Right atrium auricular region (tissue), 2 donors: ENCODE measurements at regions not wholly inside any gene's neighbourhood (a gene's known extent, or its start where the extent isn't known, plus 50 kb on each side); places are given as distances from the start of the nearest gene placed in this dataset.

Experiments used
- DNase-seq: peaks from one replicate; pipeline ENCODE4 v3.0.0-alpha.2; 2019; ENCODE audit warnings: low spot score
- H3K27ac ChIP-seq, 2 donors: fragments of 200-600 bp; sonication (generic); 1 replicate in 1 of 2; 2 replicates in 1 of 2; pipeline ENCODE4 v1.5.1; 2016 to 2019
- H3K27me3 ChIP-seq, 2 donors: fragments of 200-600 bp; sonication (generic); one replicate each; pipeline versions ENCODE4 v1.5.1 to v1.6.0; 2017 to 2019
- H3K36me3 ChIP-seq: fragments of 200-600 bp; sonication (generic); one replicate; pipeline ENCODE4 v1.5.1; 2016
- H3K4me1 ChIP-seq, 2 donors: fragments of 200-600 bp; sonication (generic); one replicate each; pipeline versions ENCODE4 v1.5.1 to v1.6.0; 2017 to 2019
- H3K4me3 ChIP-seq, 2 donors: fragments of 200-600 bp; sonication (generic); 1 replicate in 1 of 2; 2 replicates in 1 of 2; pipeline ENCODE4 v1.5.1; 2017 to 2019; ENCODE audit warnings: mild to moderate bottlenecking in 1 of 2, moderate library complexity in 1 of 2
- H3K9me3 ChIP-seq, 2 donors: fragments of 200-600 bp; sonication (generic); one replicate each; pipeline ENCODE4 v1.5.1; 2019
- TF ChIP-seq, protein P1 (sequence below), 2 donors: fragments of 200-600 bp; sonication (generic); IDR thresholded peaks; one replicate each; pipeline ENCODE4 v1.5.1; 2019; ENCODE audit warnings: antibody characterized with exemption in 2 of 2

DNA sequence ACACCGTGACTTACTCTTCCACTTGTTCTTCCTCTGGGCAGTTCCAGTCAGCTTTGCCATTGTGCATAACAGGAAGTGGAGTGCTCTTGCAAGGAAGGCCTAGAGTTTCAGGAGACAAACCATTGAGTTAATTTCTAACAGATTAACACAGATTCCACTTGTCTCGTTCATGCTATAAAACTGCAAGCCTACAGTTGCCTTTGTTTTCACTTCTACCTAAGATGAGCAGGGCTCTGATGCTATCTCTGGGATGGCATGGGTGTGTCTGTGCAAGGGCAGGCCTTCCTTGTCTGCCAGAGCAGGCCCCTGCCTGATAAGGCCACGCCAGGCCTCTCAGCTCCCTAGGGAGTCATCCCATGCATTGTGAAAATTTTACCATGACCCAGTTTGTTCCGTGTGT is 67.7 kb upstream of the PGRMC2 start:
- Histone ChIP-seq H3K4me1 (peaks cover 0 to 31% of the 10 kb centered on the region in 2 donors), H3K27ac (peak overlapping the region; percentile 13 to 36), H3K9me3 (no peaks in the 10 kb centered on the region), H3K36me3 (no peaks in the 10 kb centered on the region), H3K27me3 (no peaks in the 10 kb centered on the region), H3K4me3 (no peak overlapping the region)
- no peak for DNase-seq
- TF ChIP-seq, protein P1, sequence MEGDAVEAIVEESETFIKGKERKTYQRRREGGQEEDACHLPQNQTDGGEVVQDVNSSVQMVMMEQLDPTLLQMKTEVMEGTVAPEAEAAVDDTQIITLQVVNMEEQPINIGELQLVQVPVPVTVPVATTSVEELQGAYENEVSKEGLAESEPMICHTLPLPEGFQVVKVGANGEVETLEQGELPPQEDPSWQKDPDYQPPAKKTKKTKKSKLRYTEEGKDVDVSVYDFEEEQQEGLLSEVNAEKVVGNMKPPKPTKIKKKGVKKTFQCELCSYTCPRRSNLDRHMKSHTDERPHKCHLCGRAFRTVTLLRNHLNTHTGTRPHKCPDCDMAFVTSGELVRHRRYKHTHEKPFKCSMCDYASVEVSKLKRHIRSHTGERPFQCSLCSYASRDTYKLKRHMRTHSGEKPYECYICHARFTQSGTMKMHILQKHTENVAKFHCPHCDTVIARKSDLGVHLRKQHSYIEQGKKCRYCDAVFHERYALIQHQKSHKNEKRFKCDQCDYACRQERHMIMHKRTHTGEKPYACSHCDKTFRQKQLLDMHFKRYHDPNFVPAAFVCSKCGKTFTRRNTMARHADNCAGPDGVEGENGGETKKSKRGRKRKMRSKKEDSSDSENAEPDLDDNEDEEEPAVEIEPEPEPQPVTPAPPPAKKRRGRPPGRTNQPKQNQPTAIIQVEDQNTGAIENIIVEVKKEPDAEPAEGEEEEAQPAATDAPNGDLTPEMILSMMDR (IDR thresholded peaks at IDR 0.05) = no peak

DNA sequence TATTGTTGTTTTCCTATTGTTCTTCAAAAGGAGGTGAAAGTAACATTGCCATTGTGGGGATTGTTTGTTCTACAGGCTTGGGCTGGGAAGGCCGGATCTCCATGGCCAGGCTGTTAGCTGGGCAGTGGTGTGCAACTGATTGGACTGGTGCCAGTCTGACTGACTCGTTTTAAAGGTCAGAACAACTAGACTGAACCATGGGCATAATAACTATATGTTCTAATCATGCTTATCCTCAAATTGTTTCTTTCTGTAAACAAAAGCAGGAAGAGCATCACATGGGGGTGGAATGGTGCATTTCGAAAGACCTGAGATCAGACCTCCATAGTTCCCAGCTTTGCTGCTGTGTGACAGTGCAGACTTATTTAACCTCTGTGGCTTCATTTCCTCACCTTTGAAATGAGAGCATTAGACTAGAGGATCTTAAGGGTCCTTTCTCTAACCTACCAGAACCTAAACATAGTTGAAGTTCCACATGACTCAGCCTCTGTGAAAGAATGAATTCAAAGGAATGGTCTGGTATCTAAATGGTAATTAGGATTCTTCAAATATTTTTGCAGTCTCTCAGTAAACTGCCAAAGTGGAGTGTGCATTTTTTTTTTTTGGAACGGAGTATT is 66.7 kb upstream of the PGRMC2 start:
- H3K27me3 ChIP-seq = no peaks in the 10 kb centered on the region
- H3K36me3 ChIP-seq = no peaks in the 10 kb centered on the region
- TF ChIP-seq, protein P1 (IDR thresholded peaks at IDR 0.05) = no peak
- H3K4me3 ChIP-seq = no peak overlapping the region
- H3K4me1 ChIP-seq = peaks cover 0 to 31% of the 10 kb centered on the region in 2 donors
- DNase-seq = no peak
- H3K9me3 ChIP-seq = no peaks in the 10 kb centered on the region
- peak overlapping the region in 1 of 2 donors; percentile 6 for H3K27ac ChIP-seq

- Histone ChIP-seq H3K9me3 (no peaks in the 10 kb centered on the region), H3K27ac (no peak overlapping the region), H3K4me1 (peaks cover 0 to 31% of the 10 kb centered on the region in 2 donors), H3K27me3 (no peaks in the 10 kb centered on the region), H3K36me3 (no peaks in the 10 kb centered on the region), H3K4me3 (no peak overlapping the region)
- TF ChIP-seq, protein P1 (IDR thresholded peaks at IDR 0.05) = no peak
- no peak for DNase-seq
Observed at GRCh38 chr4:128353791-128354190, 66.2 kb upstream of the PGRMC2 start.

DNA sequence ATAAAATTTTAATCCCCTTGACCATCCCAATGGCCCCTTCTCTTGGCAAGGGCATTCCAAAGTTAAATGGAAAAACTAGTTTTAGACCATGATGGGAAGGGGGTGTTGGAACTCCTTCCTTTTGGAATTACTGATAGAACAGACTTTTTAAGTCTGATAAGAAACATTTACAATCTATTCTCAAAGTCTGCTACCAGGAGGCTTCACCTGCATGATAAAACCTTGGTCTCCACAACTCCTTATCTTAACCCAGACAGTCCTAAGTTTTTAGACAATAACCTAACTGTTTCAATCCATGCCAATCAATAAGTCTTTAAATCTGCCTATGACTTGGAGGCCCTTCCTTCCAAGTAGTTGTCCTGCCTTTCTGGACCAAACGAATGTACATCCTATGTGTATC is 63.9 kb upstream of the PGRMC2 start:
- no peak for DNase-seq
- no peak overlapping the region for H3K27ac ChIP-seq
- H3K27me3 ChIP-seq = no peaks in the 10 kb centered on the region
- H3K4me3 ChIP-seq = no peak overlapping the region
- H3K36me3 ChIP-seq = no peaks in the 10 kb centered on the region
- no peaks in the 10 kb centered on the region for H3K9me3 ChIP-seq
- TF ChIP-seq, protein P1 (IDR thresholded peaks at IDR 0.05) = no peak
- peaks cover 0 to 17% of the 10 kb centered on the region in 2 donors for H3K4me1 ChIP-seq

DNA sequence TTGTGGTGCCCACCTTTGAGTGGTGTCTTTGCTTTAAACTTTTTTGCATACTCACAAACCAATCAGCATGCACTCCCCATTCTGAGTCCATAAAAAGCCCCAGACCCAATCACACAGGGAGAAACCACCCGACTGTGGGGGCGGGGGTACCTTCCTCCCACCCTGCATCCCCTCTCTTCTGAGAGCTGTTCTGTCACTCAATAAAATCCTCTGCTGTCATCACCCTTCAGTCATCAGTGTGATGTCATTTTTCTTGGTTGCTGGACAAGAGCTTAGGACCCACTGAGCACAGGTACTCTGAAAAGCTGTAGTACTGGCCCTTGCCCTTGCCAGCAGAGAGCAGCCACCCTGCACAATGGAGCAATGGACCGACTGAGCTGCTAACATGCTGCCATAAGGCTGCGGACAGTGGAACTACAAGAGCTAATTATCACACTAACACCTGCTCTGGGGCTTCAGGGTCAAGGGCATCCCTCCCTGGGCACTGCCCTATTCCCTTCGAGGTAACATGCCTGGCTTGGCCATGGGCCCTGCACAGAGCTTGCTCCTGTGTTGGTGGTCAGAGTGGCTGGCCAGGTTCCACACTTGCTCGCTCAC is 62.9 kb upstream of the PGRMC2 start:
- Histone ChIP-seq H3K36me3 (no peaks in the 10 kb centered on the region), H3K9me3 (no peaks in the 10 kb centered on the region), H3K27me3 (no peaks in the 10 kb centered on the region), H3K27ac (no peak overlapping the region), H3K4me3 (no peak overlapping the region), H3K4me1 (peaks cover 0 to 16% of the 10 kb centered on the region in 2 donors)
- DNase-seq = no peak
- TF ChIP-seq, protein P1 (IDR thresholded peaks at IDR 0.05) = no peak

DNA sequence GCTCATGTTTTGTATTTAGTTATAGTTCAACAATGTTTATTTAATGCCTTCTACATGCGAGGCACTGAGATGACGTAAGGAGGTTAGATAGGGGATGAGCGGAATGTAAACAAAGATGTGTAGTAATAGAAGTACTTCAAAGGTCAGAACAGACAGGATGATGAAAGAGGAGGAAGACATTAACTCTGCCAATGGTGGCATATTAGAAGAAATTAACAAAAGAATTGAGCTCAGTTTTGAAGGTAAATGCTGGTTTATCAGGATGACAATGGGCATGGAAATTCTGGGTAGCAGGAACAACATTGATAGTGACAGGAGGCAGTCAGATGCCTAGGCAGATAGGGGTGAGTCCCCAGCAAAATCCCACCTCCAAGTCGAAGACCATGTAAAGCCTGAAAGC is 62.3 kb upstream of the PGRMC2 start:
- no peaks in the 10 kb centered on the region for H3K9me3 ChIP-seq
- H3K4me3 ChIP-seq = no peak overlapping the region
- no peak overlapping the region for H3K27ac ChIP-seq
- H3K27me3 ChIP-seq = no peaks in the 10 kb centered on the region
- H3K4me1 ChIP-seq = peaks cover 0 to 9% of the 10 kb centered on the region in 2 donors
- TF ChIP-seq, protein P1 (IDR thresholded peaks at IDR 0.05) = no peak
- H3K36me3 ChIP-seq = no peaks in the 10 kb centered on the region
- no peak for DNase-seq
